ENCODE measurements at regions not wholly inside any gene's neighbourhood (a gene's known extent, or its start where the extent isn't known, plus 50 kb on each side); places are given as distances from the start of the nearest gene placed in this dataset.

DNA sequence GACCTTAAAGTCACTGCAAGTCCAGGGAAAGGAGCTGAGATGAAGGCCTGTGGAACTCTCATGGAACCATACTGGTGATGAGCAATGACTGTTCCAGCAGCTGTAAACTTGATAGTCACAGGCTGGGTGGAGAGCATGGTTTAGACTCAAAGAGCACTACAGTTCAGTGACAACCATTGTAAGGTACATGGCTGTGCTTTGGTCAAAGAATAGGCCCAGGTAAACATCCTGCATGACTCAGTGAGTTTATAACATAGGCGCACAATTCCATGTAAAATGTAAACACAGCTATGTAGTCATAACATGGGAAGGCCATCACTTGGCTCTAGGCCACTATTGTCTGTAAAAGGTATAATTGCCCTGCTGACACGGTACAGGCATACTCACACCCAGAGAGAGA lies 119.3 kb upstream of the FSCB start:
- Histone ChIP-seq H3K4me3 (ENCODE audit: low read depth, low read length) (no peak overlapping the region), H3K36me3 (ENCODE audit: control insufficient read depth, insufficient read depth, low read length) (no peaks in the 10 kb centered on the region), H3K27me3 (ENCODE audit: control insufficient read depth, insufficient read depth, low read length) (no peaks in the 10 kb centered on the region)
- DNase-seq (ENCODE audit: low read depth) (no peak), FAIRE-seq (peak; percentile 36)
- TF ChIP-seq, protein P1, sequence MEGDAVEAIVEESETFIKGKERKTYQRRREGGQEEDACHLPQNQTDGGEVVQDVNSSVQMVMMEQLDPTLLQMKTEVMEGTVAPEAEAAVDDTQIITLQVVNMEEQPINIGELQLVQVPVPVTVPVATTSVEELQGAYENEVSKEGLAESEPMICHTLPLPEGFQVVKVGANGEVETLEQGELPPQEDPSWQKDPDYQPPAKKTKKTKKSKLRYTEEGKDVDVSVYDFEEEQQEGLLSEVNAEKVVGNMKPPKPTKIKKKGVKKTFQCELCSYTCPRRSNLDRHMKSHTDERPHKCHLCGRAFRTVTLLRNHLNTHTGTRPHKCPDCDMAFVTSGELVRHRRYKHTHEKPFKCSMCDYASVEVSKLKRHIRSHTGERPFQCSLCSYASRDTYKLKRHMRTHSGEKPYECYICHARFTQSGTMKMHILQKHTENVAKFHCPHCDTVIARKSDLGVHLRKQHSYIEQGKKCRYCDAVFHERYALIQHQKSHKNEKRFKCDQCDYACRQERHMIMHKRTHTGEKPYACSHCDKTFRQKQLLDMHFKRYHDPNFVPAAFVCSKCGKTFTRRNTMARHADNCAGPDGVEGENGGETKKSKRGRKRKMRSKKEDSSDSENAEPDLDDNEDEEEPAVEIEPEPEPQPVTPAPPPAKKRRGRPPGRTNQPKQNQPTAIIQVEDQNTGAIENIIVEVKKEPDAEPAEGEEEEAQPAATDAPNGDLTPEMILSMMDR (IDR thresholded peaks at IDR 0.05; ENCODE audit: insufficient read depth, low read length, severe bottlenecking), result no peak

DNA sequence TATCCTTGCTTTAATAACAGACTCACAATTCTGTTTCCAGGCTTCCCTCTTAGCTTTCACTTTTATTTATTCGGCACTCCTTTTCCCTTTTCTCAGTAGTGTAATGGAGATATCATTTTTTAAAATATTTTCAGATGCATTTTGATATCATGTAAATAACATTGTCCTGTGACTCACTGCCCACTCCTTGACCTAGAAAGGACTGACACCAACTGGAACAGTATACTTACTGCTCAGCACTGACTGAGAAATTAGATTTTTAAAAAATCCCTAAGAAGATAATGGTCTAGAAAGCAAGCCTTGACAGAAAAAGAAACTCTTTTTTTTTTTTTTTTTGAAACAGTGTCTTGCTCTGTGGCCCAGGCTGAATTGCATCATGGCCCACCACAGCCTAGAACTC lies 118.0 kb upstream of the FSCB start:
- no peaks in the 10 kb centered on the region for H3K36me3 ChIP-seq (ENCODE audit: control insufficient read depth, insufficient read depth, low read length)
- H3K4me3 ChIP-seq (ENCODE audit: low read depth, low read length), result no peak overlapping the region
- FAIRE-seq (no peak), DNase-seq (ENCODE audit: low read depth) (no peak)
- H3K27me3 ChIP-seq (ENCODE audit: control insufficient read depth, insufficient read depth, low read length), result no peaks in the 10 kb centered on the region
- TF ChIP-seq, protein P1 (IDR thresholded peaks at IDR 0.05; ENCODE audit: insufficient read depth, low read length, severe bottlenecking), result no peak

DNA sequence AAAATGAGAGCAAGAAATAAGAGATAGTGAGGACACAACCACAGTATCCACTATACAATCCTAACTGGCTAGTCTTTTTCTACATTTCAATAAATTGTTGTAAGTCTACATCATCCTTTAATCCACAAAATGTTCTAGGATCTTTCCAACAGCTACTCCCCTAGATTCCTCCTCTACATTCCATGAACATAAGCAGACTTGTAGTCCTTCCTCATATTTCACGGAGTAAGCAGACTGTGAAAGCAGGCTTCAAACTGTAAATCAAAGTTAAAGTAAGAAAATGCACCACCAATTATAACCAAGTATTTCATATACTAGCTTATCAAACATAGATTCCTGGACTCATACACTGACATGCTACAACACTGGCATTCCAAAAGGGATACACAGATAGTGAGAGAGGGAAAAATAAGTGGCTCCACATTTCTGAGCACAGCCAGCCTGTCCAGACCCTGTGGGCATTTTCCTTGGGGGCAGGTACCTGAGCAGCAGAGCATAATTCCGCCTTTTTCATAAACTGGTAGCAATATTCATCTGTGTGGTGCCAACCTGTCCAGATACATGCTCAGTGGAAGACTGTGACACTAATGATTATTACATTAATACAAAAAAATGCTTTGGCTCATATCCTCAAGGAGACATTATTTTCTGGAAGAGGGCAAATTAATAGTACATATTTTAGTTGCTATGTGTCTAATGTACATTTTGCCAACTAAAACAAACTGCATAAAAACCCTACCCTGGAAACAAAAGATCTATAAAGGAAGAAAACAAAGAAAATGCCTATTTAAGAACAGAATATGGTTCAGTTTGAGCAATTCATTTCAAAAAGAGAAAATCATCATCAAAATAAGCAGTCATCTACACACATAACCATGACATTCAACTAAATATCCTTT lies 113.3 kb upstream of the FSCB start:
- FAIRE-seq, result no peak
- H3K4me3 ChIP-seq (ENCODE audit: low read depth, low read length), result no peak overlapping the region
- no peaks in the 10 kb centered on the region for H3K27me3 ChIP-seq (ENCODE audit: control insufficient read depth, insufficient read depth, low read length)
- no peaks in the 10 kb centered on the region for H3K36me3 ChIP-seq (ENCODE audit: control insufficient read depth, insufficient read depth, low read length)
- TF ChIP-seq, protein P1 (IDR thresholded peaks at IDR 0.05; ENCODE audit: insufficient read depth, low read length, severe bottlenecking), result no peak
- DNase-seq (ENCODE audit: low read depth), result no peak

DNA sequence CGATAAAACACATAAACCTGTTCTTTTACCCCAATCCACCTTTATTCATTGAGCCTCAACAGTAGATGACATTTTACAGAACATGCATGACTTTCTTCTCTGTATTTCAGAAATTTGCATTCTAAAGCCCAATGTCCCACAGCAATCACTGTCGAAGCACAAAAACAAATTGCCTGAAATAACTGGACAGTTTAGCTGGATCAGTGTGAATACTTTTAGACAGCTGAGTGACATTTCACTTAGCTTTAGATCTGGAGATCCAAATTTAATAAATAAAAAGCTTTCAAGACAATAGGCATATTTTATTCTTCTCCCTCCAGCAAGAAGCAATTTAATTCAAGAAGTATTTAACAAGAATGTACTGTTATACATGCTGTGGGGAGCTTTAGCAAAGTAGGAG lies 109.1 kb upstream of the FSCB start:
- no peaks in the 10 kb centered on the region for H3K27me3 ChIP-seq (ENCODE audit: control insufficient read depth, insufficient read depth, low read length)
- FAIRE-seq (no peak), DNase-seq (ENCODE audit: low read depth) (no peak)
- no peak overlapping the region for H3K4me3 ChIP-seq (ENCODE audit: low read depth, low read length)
- TF ChIP-seq, protein P1 (IDR thresholded peaks at IDR 0.05; ENCODE audit: insufficient read depth, low read length, severe bottlenecking), result no peak
- no peaks in the 10 kb centered on the region for H3K36me3 ChIP-seq (ENCODE audit: control insufficient read depth, insufficient read depth, low read length)

DNA sequence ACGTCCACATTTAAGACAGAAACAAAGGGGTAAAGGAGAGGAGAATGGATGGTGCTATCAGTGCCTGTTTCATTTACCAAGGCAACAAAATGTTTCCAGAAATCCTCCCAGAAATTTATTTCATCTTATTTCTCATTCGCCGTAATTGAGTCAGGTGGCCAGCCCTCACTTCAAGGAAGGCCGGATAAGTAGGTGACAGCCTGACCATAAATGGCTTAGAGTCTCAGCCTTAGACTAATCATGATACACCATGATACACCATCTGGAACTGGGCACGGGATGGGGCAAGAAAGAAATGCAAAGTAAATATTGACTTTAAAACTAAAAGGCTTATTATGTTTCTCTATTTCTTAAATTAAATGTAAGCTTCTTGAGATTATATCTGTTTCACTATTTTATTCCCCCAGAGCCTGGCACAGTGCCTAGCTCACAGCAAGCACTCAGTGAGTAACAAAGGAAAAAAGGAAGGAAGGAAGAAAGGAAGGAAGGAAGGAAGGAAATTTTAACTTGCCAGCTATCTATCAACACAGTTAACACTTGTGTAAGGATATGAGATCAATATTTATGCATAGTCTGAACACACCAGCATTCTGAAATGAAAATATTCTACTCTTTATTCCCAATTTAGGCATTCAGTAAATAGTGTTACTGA lies 106.1 kb upstream of the FSCB start:
- Histone ChIP-seq H3K36me3 (ENCODE audit: control insufficient read depth, insufficient read depth, low read length) (no peaks in the 10 kb centered on the region), H3K4me3 (ENCODE audit: low read depth, low read length) (no peak overlapping the region), H3K27me3 (ENCODE audit: control insufficient read depth, insufficient read depth, low read length) (no peaks in the 10 kb centered on the region)
- DNase-seq (ENCODE audit: low read depth) (no peak), FAIRE-seq (no peak)
- TF ChIP-seq, protein P1 (IDR thresholded peaks at IDR 0.05; ENCODE audit: insufficient read depth, low read length, severe bottlenecking), result no peak
